A549 (cell line): ENCODE measurements at regions not wholly inside any gene's neighbourhood (a gene's known extent, or its start where the extent isn't known, plus 50 kb on each side); places are given as distances from the start of the nearest gene placed in this dataset.

Source experiments
- ATAC-seq, 2 experiments: fragments of 200-7000 bp in 1 of 2; fragments of >200 bp in 1 of 2; cut with Nextera tagmentation in 1 of 2; cut with Tn5 transposase in 1 of 2; 3 replicates each; pipeline versions ENCODE4 v1.8.0 to v1.9.1; 2018 to 2020; ENCODE audit warnings: mild to moderate bottlenecking in 1 of 2, moderate library complexity in 1 of 2
- CTCF ChIA-PET: fragments of 300-600 bp; sonication (Branson Sonifier 250); formaldehyde crosslinking; extraction: SDS; loops from one replicate; lab custom pipeline; 2021; ENCODE audit warnings: antibody characterized with exemption, inconsistent platforms; lab: Yijun Ruan, JAX
- POLR2A ChIA-PET: fragments of 350-600 bp; formaldehyde crosslinking; extraction: SDS; loops from one replicate; lab custom pipeline; 2021; ENCODE audit warnings: antibody characterized with exemption, inconsistent platforms; lab: Yijun Ruan, JAX
- DNase-seq, 2 experiments: peaks; one replicate each; pipeline versions ENCODE4 v3.0.0 to v3.0.0-alpha.2; 2011 to 2016; ENCODE audit warnings: low read depth in 1 of 2, low spot score in 1 of 2
- FAIRE-seq: peaks from 2 replicates; lab custom pipeline; 2011; peaks lifted over from hg19 to GRCh38; lab: Jason Lieb, UNC
- H3K27ac ChIP-seq, 2 experiments: fragments of >200 bp; sonication (Bioruptor Twin); formaldehyde crosslinking; 3 replicates each; pipeline ENCODE4 v1.5.1; 2016 to 2017
- H3K4me1 ChIP-seq: fragments of >200 bp; sonication (Bioruptor Twin); formaldehyde crosslinking; 3 replicates; pipeline ENCODE4 v1.6.1; 2016
- H3K4me2 ChIP-seq: fragments of >200 bp; sonication (Bioruptor Twin); formaldehyde crosslinking; 3 replicates; pipeline ENCODE4 v1.6.1; 2016
- H3K4me3 ChIP-seq: fragments of >200 bp; sonication (Bioruptor Twin); formaldehyde crosslinking; 3 replicates; pipeline ENCODE4 v1.5.1; 2016
- H3K9me3 ChIP-seq: fragments of >200 bp; sonication (Bioruptor Twin); formaldehyde crosslinking; 3 replicates; pipeline ENCODE4 v1.6.1; 2016
- ATOH8 ChIP-seq: fragments of 250-450 bp; sonication (Bioruptor Pico); IDR thresholded peaks from 2 replicates; pipeline ENCODE4 v1.5.0; 2020; ENCODE audit warnings: low read depth, mild to moderate bottlenecking, moderate library complexity
- CBX2 ChIP-seq: fragments of 200-600 bp; sonication (generic); IDR thresholded peaks from 2 replicates; pipeline ENCODE4 v1.6.1; 2016; ENCODE audit warnings: low read depth, mild to moderate bottlenecking, borderline replicate concordance
- CBX8 ChIP-seq: fragments of 200-600 bp; sonication (generic); IDR thresholded peaks from 2 replicates; pipeline ENCODE4 v1.6.1; 2016
- CHD2 ChIP-seq: fragments of 150-350 bp; IDR thresholded peaks from 2 replicates; pipeline ENCODE4 v1.6.1; 2014; ENCODE audit warnings: low read length; ENCODE audit not compliant: partially characterized antibody
- CHD4 ChIP-seq: fragments of 200-600 bp; sonication (generic); IDR thresholded peaks from 2 replicates; pipeline ENCODE4 v1.6.1; 2016; ENCODE audit warnings: antibody characterized with exemption, mild to moderate bottlenecking, borderline replicate concordance
- CTCF ChIP-seq: fragments of >200 bp; sonication (Bioruptor Twin); formaldehyde crosslinking; IDR thresholded peaks from 3 replicates; pipeline ENCODE4 v1.5.1; 2016
- E2F6 ChIP-seq: IDR thresholded peaks from 2 replicates; pipeline ENCODE4 v1.6.1; 2012; ENCODE audit warnings: low read depth, borderline replicate concordance
- EHF ChIP-seq: fragments of 250-450 bp; sonication (Bioruptor Pico); IDR thresholded peaks from 2 replicates; pipeline ENCODE4 v1.5.0; 2020; ENCODE audit warnings: mild to moderate bottlenecking
- ESRRA ChIP-seq: fragments of 150-350 bp; IDR thresholded peaks from 2 replicates; pipeline ENCODE4 v1.6.1; 2014; ENCODE audit warnings: mild to moderate bottlenecking, low read length, borderline replicate concordance
- FOSL2 ChIP-seq, 2 experiments: fragments of 450-650 bp in 1 of 2; fragments of >200 bp in 1 of 2; sonication (Bioruptor Twin) in 1 of 2; formaldehyde crosslinking; IDR thresholded peaks; 2 replicates each; pipeline versions ENCODE4 v1.5.0 to v1.6.1; 2016 to 2020; ENCODE audit warnings: mild to moderate bottlenecking in 1 of 2, moderate library complexity in 1 of 2
- HDAC2 ChIP-seq: fragments of 200-600 bp; sonication (generic); IDR thresholded peaks from 2 replicates; pipeline ENCODE4 v1.6.1; 2016
- HMGXB4 ChIP-seq: fragments of 250-450 bp; sonication (Bioruptor Pico); IDR thresholded peaks from 2 replicates; pipeline ENCODE4 v1.5.0; 2021; ENCODE audit warnings: mild to moderate bottlenecking, moderate library complexity, borderline replicate concordance
- JUN ChIP-seq, 2 experiments: fragments of >200 bp; sonication (Bioruptor Twin); formaldehyde crosslinking; IDR thresholded peaks; 2 replicates in 1 of 2; 3 replicates in 1 of 2; pipeline ENCODE4 v1.6.1; 2016 to 2017
- JUNB ChIP-seq: fragments of >200 bp; sonication (Bioruptor Twin); formaldehyde crosslinking; IDR thresholded peaks from 2 replicates; pipeline ENCODE4 v1.6.1; 2016
- KDM1A ChIP-seq: fragments of 200-600 bp; sonication (generic); IDR thresholded peaks from 2 replicates; pipeline ENCODE4 v1.6.1; 2016; ENCODE audit warnings: low read depth, mild to moderate bottlenecking
- MAFK ChIP-seq: fragments of 450-650 bp; IDR thresholded peaks from 2 replicates; pipeline ENCODE4 v1.6.1; 2014; ENCODE audit not compliant: partially characterized antibody
- NFE2L2 ChIP-seq: fragments of 150-350 bp; conservative IDR thresholded peaks from 2 replicates; pipeline ENCODE4 v1.6.1; 2014; ENCODE audit warnings: low read length
- NPAS2 ChIP-seq: fragments of 250-450 bp; sonication (Bioruptor Pico); IDR thresholded peaks from 2 replicates; pipeline ENCODE4 v1.8.0; 2022; ENCODE audit warnings: mild to moderate bottlenecking, moderate library complexity, borderline replicate concordance
- PBX3 ChIP-seq: IDR thresholded peaks from 2 replicates; pipeline ENCODE4 v1.6.1; 2012
- PHF8 ChIP-seq: fragments of 200-600 bp; sonication (generic); IDR thresholded peaks from 2 replicates; pipeline ENCODE4 v1.6.1; 2016; ENCODE audit warnings: low read depth, mild to moderate bottlenecking, antibody characterized with exemption, moderate library complexity, borderline replicate concordance
- POLR2A ChIP-seq: IDR thresholded peaks from 2 replicates; pipeline ENCODE4 v1.6.1; 2012; ENCODE audit warnings: mild to moderate bottlenecking, low read length
- POLR2AphosphoS2 ChIP-seq: conservative IDR thresholded peaks from 2 replicates; pipeline ENCODE4 v1.6.1; 2012; ENCODE audit warnings: low read length, improper control_type of control experiment, inconsistent platforms
- RCOR1 ChIP-seq: fragments of 150-350 bp; IDR thresholded peaks from 2 replicates; pipeline ENCODE4 v1.6.1; 2014; ENCODE audit warnings: antibody characterized with exemption, low read length, low read depth
- RFX5 ChIP-seq: fragments of 450-650 bp; IDR thresholded peaks from 2 replicates; pipeline ENCODE4 v1.7.1; 2014; ENCODE audit warnings: antibody characterized with exemption, mild to moderate bottlenecking, moderate library complexity
- RNF2 ChIP-seq: fragments of 200-600 bp; sonication (generic); IDR thresholded peaks from 2 replicates; pipeline ENCODE4 v1.6.1; 2016; ENCODE audit warnings: low read depth, mild to moderate bottlenecking, antibody characterized with exemption, moderate library complexity, borderline replicate concordance
- TFCP2L1 ChIP-seq: fragments of 250-450 bp; sonication (Bioruptor Pico); IDR thresholded peaks from 2 replicates; pipeline ENCODE4 v1.5.0; 2021; ENCODE audit warnings: mild to moderate bottlenecking
- TP53 ChIP-seq: fragments of 250-450 bp; sonication (Bioruptor Pico); IDR thresholded peaks from 2 replicates; pipeline ENCODE4 v1.5.0; 2021; ENCODE audit warnings: mild to moderate bottlenecking, moderate library complexity
- ZC3H11A ChIP-seq: fragments of 450-650 bp; IDR thresholded peaks from 2 replicates; pipeline ENCODE4 v1.6.1; 2014; ENCODE audit warnings: antibody characterized with exemption, mild to moderate bottlenecking
- WGBS: methylation state at CpG from one replicate; pipeline ENCODE4 v1.1.6; 2017; ENCODE audit errors: missing lambda C conversion rate; 5-methylcytosine and 5-hydroxymethylcytosine counted together

GRCh38 chr2:6626401-6627012 is 239.2 kb downstream of the CMPK2 start:
- H3K4me2 ChIP-seq = no peak overlapping the region
- H3K27ac ChIP-seq = no peak overlapping the region
- DNase-seq (no peak), FAIRE-seq (no peak), ATAC-seq (no peak)
- ChIA-PET CTCF (no interaction called here), POLR2A (no interaction called here)
- H3K4me1 ChIP-seq = no peaks in the 10 kb centered on the region
- H3K9me3 ChIP-seq = no peaks in the 10 kb centered on the region
- TF ChIP-seq TFCP2L1 (CRISPR knock-in tag) (no peak), FOSL2 (IDR thresholded peaks at IDR 0.05) (no peak), FOSL2 (CRISPR knock-in tag; IDR thresholded peaks at IDR 0.05) (no peak), JUN (IDR thresholded peaks at IDR 0.05) (no peak), POLR2AphosphoS2 (no peak), ATOH8 (CRISPR knock-in tag) (no peak), POLR2A (no peak), KDM1A (no peak), NPAS2 (CRISPR knock-in tag) (no peak)
- WGBS = 26% methylated on average over 8 of the region's 8 CpGs
- H3K4me3 ChIP-seq = no peak overlapping the region

- Histone ChIP-seq H3K4me1 (no peaks in the 10 kb centered on the region), H3K27ac (no peak overlapping the region), H3K9me3 (no peaks in the 10 kb centered on the region), H3K4me3 (no peak overlapping the region), H3K4me2 (no peak overlapping the region)
- CTCF ChIA-PET = no interaction called here
- TF ChIP-seq PBX3 = no peak
- ATAC-seq (no peak), FAIRE-seq (no peak), DNase-seq (no peak)
- POLR2A ChIA-PET = no interaction called here
- WGBS = 37% methylated on average over 4 of the region's 4 CpGs
Observed at GRCh38 chr2:6627316-6627715, 238.4 kb downstream of the CMPK2 start.

- POLR2A ChIA-PET = no interaction called here
- TF ChIP-seq RFX5 (no peak), ESRRA (no peak), CHD2 (no peak), POLR2AphosphoS2 (no peak), ZC3H11A (no peak), CTCF (no peak), NFE2L2 (no peak), MAFK (no peak), E2F6 (no peak), HMGXB4 (CRISPR knock-in tag) (no peak), JUNB (no peak), PHF8 (no peak), RNF2 (no peak), TP53 (CRISPR knock-in tag) (no peak), CBX2 (no peak), CHD4 (no peak), HDAC2 (no peak), RCOR1 (no peak), EHF (CRISPR knock-in tag) (no peak), CBX8 (no peak)
- WGBS = 2% methylated on average over 3 of the region's 3 CpGs
Observed at GRCh38 chr2:6630209-6630608, 235.5 kb downstream of the CMPK2 start.

More at GRCh38 chr2:6630209-6630608, 235.5 kb downstream of the CMPK2 start:
- Histone ChIP-seq H3K4me3 (no peak overlapping the region), H3K9me3 (no peaks in the 10 kb centered on the region), H3K4me2 (no peak overlapping the region), H3K27ac (no peak overlapping the region), H3K4me1 (no peaks in the 10 kb centered on the region)
- CTCF ChIA-PET = no interaction called here
- ATAC-seq (no peak), DNase-seq (no peak), FAIRE-seq (no peak)
